ENCODE measurements at regions not wholly inside any gene's neighbourhood (a gene's known extent, or its start where the extent isn't known, plus 50 kb on each side); places are given as distances from the start of the nearest gene placed in this dataset.
"Not testable (repeated sequence)": the region's sequence is repeated elsewhere in the genome, so short reads cannot be mapped to it uniquely, and the experiment has no call there.

DNA sequence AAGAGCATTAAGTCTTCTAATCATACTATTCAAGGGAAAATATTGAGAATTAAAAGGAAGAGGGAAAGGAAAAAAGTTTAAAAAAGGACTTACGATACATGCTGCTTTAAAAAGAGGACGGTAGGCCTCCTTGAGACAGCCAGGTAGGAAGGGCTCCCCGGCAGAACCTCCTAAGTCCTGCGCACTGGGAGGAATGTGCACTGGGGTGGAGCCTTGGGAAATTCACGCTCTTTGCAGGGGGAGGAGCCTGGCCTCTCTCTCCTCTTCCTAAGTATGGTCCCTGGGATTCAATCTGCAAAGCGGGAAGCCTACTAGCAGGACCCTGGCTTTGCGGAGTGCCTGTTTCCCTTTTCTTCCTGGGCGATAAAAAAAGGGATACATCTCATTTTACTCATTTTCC is 553.0 kb downstream of the RPS29 start:
- Histone ChIP-seq H2AFZ (ENCODE audit: control insufficient read depth, low read length) (no peak overlapping the region), H3K9me3 (ENCODE audit: control insufficient read depth, low read depth, low read length) (no peaks in the 10 kb centered on the region), H3K4me1 (ENCODE audit: control insufficient read depth, extremely low read depth, insufficient read depth, low read length) (no peaks in the 10 kb centered on the region), H3K4me2 (ENCODE audit: control insufficient read depth, extremely low read depth, insufficient read depth, low read depth, low read length) (no peak overlapping the region), H3K27me3 (ENCODE audit: control insufficient read depth, extremely low read depth, insufficient read depth, low read length) (no peaks in the 10 kb centered on the region), H3K9ac (ENCODE audit: control insufficient read depth, extremely low read depth, insufficient read depth, low read length) (no peak overlapping the region), H3K27ac (ENCODE audit: control insufficient read depth, insufficient read depth, low read length) (no peak overlapping the region), H3K79me2 (ENCODE audit: control insufficient read depth, insufficient read depth, low read length) (no peaks in the 10 kb centered on the region), H3K36me3 (ENCODE audit: control insufficient read depth in 2 of 2, extremely low read depth in 1 of 2, insufficient read depth in 2 of 2, low read length in 2 of 2) (no peaks in the 10 kb centered on the region), H4K20me1 (ENCODE audit: control insufficient read depth, extremely low read depth, insufficient read depth, low read length) (no peaks in the 10 kb centered on the region), H3K4me3 (ENCODE audit: control insufficient read depth in 2 of 3, extremely low read depth in 1 of 3, insufficient read depth in 2 of 3, low read depth in 1 of 3, low read length in 3 of 3) (no peak overlapping the region), H3K9me1 (ENCODE audit: control insufficient read depth, extremely low read depth, insufficient read depth, low read length) (no peaks in the 10 kb centered on the region)
- TF ChIP-seq EZH2 (IDR thresholded peaks at IDR 0.05; ENCODE audit: low read length) = no peak
- TF ChIP-seq, protein P1, sequence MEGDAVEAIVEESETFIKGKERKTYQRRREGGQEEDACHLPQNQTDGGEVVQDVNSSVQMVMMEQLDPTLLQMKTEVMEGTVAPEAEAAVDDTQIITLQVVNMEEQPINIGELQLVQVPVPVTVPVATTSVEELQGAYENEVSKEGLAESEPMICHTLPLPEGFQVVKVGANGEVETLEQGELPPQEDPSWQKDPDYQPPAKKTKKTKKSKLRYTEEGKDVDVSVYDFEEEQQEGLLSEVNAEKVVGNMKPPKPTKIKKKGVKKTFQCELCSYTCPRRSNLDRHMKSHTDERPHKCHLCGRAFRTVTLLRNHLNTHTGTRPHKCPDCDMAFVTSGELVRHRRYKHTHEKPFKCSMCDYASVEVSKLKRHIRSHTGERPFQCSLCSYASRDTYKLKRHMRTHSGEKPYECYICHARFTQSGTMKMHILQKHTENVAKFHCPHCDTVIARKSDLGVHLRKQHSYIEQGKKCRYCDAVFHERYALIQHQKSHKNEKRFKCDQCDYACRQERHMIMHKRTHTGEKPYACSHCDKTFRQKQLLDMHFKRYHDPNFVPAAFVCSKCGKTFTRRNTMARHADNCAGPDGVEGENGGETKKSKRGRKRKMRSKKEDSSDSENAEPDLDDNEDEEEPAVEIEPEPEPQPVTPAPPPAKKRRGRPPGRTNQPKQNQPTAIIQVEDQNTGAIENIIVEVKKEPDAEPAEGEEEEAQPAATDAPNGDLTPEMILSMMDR (optimal IDR thresholded peaks at IDR 0.05 in 1 of 3, IDR thresholded peaks at IDR 0.05 in 1 of 3, conservative IDR thresholded peaks at IDR 0.05 in 1 of 3; ENCODE audit: extremely low read depth in 1 of 3, insufficient read depth in 2 of 3, low read length in 3 of 3) = no peak
- no peak for DNase-seq (ENCODE audit: low read depth, low spot score)
- FAIRE-seq = no peak
- dilution Hi-C loops (cut with MboI; ENCODE audit: extremely low pct_ligation_motif_present, low sequenced_read_pairs) = no loop called here

DNA sequence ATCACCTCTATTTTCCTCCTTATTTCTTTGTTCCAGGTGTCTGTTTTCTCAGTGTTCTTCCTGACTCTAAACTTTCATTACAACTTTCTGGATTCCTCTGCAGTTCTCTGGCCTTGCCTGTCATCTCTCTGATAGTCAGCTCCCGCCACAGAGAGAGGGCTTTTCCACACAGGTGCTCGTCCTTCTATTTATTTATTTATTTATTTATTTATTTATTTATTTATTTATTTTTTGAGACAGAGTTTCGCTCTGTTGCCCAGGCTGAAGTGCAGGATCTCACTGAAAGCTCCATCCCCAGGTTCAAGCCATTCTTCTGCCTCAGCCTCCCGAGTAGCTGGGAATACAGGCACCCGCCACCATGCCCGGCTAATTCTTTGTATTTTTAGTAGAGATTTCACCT is 554.5 kb downstream of the RPS29 start:
- dilution Hi-C loops (cut with MboI; ENCODE audit: extremely low pct_ligation_motif_present, low sequenced_read_pairs); H3K4me1 ChIP-seq (ENCODE audit: control insufficient read depth, extremely low read depth, insufficient read depth, low read length); H3K79me2 ChIP-seq (ENCODE audit: control insufficient read depth, insufficient read depth, low read length); H3K9me3 ChIP-seq (ENCODE audit: control insufficient read depth, low read depth, low read length); H3K27me3 ChIP-seq (ENCODE audit: control insufficient read depth, extremely low read depth, insufficient read depth, low read length); H3K36me3 ChIP-seq (ENCODE audit: control insufficient read depth in 2 of 2, extremely low read depth in 1 of 2, insufficient read depth in 2 of 2, low read length in 2 of 2); H2AFZ ChIP-seq (ENCODE audit: control insufficient read depth, low read length); FAIRE-seq; H3K4me3 ChIP-seq (ENCODE audit: control insufficient read depth in 2 of 3, extremely low read depth in 1 of 3, insufficient read depth in 2 of 3, low read depth in 1 of 3, low read length in 3 of 3); H3K4me2 ChIP-seq (ENCODE audit: control insufficient read depth, extremely low read depth, insufficient read depth, low read depth, low read length); H4K20me1 ChIP-seq (ENCODE audit: control insufficient read depth, extremely low read depth, insufficient read depth, low read length); H3K9ac ChIP-seq (ENCODE audit: control insufficient read depth, extremely low read depth, insufficient read depth, low read length); H3K27ac ChIP-seq (ENCODE audit: control insufficient read depth, insufficient read depth, low read length); DNase-seq (ENCODE audit: low read depth, low spot score); H3K9me1 ChIP-seq (ENCODE audit: control insufficient read depth, extremely low read depth, insufficient read depth, low read length): not testable (repeated sequence)

DNA sequence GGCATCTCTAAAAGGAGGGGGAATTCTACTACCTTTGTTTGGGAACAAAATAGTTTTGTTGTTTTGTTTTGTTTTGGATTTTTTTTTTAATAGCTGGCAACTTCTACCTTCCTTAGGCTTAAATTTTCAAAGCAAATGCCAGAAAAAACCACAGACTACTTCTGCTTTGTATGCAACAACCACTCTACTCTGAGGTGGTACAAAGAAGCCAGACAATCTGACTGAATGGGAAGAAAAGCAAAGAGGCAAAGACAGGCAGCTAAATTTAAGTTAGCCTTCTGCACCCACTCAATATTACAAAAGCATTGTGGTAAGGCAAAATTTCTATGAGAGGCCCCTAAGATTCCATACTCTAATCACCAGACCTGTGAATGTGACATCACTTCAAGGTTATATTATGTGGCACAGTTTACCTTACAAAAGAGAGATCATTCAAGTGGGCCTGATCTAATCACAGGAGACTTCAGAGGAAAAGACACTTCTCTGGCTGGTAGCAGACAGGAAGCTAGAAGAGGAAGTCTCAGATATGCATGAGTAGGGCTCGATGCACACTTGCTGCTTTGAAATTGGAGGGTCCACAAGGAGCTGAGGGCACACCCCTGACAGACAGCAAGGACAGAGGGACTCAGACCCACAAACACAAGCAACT is 566.6 kb downstream of the RPS29 start:
- no peak overlapping the region for H3K27ac ChIP-seq (ENCODE audit: control insufficient read depth, insufficient read depth, low read length)
- no peaks in the 10 kb centered on the region for H3K9me3 ChIP-seq (ENCODE audit: control insufficient read depth, low read depth, low read length)
- H3K4me3 ChIP-seq (ENCODE audit: control insufficient read depth in 2 of 3, extremely low read depth in 1 of 3, insufficient read depth in 2 of 3, low read depth in 1 of 3, low read length in 3 of 3) = no peak overlapping the region
- dilution Hi-C loops (cut with MboI; ENCODE audit: extremely low pct_ligation_motif_present, low sequenced_read_pairs) = no loop called here
- no peaks in the 10 kb centered on the region for H3K27me3 ChIP-seq (ENCODE audit: control insufficient read depth, extremely low read depth, insufficient read depth, low read length)
- H3K4me2 ChIP-seq (ENCODE audit: control insufficient read depth, extremely low read depth, insufficient read depth, low read depth, low read length) = no peak overlapping the region
- no peaks in the 10 kb centered on the region for H4K20me1 ChIP-seq (ENCODE audit: control insufficient read depth, extremely low read depth, insufficient read depth, low read length)
- no peak overlapping the region for H3K9ac ChIP-seq (ENCODE audit: control insufficient read depth, extremely low read depth, insufficient read depth, low read length)
- H3K4me1 ChIP-seq (ENCODE audit: control insufficient read depth, extremely low read depth, insufficient read depth, low read length) = no peaks in the 10 kb centered on the region
- no peaks in the 10 kb centered on the region for H3K36me3 ChIP-seq (ENCODE audit: control insufficient read depth in 2 of 2, extremely low read depth in 1 of 2, insufficient read depth in 2 of 2, low read length in 2 of 2)
- no peak overlapping the region for H2AFZ ChIP-seq (ENCODE audit: control insufficient read depth, low read length)
- no peaks in the 10 kb centered on the region for H3K9me1 ChIP-seq (ENCODE audit: control insufficient read depth, extremely low read depth, insufficient read depth, low read length)
- FAIRE-seq = no peak
- no peaks in the 10 kb centered on the region for H3K79me2 ChIP-seq (ENCODE audit: control insufficient read depth, insufficient read depth, low read length)
- DNase-seq (ENCODE audit: low read depth, low spot score) = no peak
- TF ChIP-seq, protein P1 (optimal IDR thresholded peaks at IDR 0.05 in 1 of 3, IDR thresholded peaks at IDR 0.05 in 1 of 3, conservative IDR thresholded peaks at IDR 0.05 in 1 of 3; ENCODE audit: extremely low read depth in 1 of 3, insufficient read depth in 2 of 3, low read length in 3 of 3) = no peak
- TF ChIP-seq EZH2 (IDR thresholded peaks at IDR 0.05; ENCODE audit: low read length) = no peak
